ENCODE measurements at regions not wholly inside any gene's neighbourhood (a gene's known extent, or its start where the extent isn't known, plus 50 kb on each side); places are given as distances from the start of the nearest gene placed in this dataset.

DNA sequence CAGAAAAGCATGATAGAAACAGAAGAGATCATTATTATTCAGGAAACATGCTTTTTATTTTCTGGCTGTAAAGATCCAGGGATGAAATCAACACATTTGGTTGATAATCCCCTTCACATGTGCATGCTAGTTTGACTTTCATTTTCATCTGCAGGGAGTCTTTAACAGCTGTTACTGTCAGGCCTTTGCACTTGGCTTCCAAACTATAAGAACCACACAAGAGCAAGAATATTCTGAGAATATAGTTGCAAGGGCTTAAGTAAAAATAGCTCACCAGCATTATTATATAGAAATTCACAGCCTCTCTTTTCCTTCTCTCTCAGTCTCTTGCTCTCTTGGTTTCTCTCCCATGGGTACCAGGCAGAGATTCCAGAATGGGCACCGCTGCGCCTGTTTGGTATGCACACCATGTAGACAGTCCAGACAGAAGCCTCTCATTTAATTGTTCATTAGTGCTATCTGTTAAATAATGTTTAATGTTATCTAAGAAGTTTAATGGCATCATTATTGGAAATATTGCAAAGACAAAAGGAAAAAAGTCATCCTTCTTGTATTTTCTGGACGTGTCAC is 622.3 kb upstream of the PLXNA2 start:
- DNase-seq: peak; percentile 1

DNA sequence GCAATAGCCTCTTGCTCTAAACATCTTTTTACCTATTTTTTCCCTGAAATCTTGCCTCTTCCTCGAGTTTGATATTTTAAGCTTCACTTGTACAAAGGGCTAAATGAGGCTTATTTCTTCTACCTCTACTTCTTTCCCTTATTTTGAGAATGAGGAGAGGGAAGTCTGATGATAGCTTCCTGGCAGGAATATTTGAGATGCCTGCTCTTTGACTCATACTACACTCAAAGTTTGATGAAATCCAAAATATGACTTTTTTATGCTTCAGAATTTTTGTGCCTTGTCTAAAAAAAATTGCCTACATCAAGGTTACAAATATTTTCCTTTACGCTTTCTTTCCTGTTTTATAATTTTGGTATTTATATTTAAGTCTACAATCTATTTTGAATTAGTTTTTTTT is 624.4 kb upstream of the PLXNA2 start:
- no peak for DNase-seq

DNA sequence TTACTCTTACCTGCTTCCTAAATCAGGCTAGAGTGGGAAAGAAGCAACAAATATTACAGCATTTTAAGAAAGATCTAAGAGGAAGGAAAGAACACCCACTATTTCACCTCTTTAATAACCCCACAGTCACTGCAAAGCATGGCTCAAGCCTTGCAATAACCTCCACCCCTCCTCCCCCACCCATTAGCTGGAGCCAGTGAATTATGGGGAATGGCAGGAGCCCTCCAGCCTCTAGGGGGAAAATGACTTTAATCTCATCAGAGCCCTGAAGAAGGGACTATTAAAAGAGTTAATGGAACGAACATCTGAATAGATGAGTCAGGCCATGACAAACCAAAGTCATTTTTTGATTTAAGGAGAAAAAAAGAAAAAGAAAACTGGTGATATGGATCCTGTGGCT is 630.7 kb upstream of the PLXNA2 start:
- no peak for DNase-seq

DNA sequence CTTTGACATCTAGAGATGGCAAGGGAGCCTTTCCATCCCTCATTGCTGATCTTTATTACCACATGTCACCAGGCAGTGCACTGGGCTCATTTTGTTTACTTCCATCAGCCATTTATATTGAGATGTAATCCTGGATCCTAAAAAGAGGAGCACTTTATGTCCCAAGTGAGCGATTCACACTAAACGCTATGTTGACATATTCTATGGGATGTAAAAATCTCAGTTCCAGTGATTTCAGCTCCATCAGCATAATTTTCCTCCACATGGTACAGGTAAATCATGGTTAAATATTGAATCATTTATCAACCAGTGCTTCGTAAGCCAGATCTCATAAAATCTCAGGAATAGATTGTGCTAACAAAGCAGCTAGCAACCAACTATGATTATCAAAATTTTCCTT is 634.8 kb upstream of the PLXNA2 start:
- DNase-seq: no peak

DNA sequence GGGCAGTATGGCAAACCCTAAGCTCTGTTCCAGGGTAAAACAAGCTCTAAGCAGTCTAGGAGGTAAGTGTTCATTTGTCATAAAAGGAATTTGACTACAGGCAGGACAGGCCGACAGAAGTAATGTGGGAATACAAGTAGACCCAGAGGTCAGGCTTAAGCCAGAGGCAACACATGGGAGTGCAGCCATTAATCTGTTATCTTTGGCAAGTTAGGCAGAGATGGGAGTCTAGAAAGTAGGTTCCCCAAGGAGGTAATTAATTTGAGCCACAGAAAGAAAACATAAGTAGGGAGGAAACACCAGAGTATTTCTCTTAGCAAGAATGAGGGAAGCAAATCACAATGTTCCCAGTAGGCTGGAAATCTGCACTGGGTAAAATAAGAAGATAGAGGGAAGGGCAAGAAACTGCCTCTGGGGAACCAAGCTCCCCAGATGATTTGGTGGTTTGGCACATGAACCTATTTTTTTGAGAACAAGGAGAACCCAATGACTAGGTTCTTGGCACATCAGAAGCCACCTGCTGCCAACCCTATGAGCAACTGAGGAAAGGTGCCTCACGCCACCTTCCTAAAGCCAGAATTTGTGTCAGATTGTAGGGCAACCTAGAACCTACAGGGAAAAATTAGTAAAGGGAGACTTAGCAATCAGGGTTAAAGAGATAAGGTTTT is 636.4 kb upstream of the PLXNA2 start:
- DNase-seq: no peak

DNA sequence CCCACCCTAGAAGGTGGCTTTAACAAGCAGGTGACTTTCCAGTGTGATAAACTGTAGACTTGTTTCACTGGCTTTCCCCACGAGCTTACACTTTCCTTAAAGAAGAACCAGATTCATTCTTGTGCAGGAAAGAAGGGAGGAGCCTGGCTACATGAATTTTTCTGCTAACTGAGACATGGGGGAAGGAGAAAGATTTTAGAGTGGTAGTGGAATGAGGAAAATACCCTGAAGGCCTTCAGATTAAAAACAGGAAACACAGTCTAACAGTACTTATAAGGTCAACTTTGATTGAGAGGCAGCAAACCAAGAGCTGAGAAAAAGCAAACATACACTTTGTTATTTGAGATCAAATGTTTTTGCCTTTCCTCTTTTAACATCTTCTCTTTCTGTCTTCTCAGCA is 640.9 kb upstream of the PLXNA2 start:
- no peak for DNase-seq

DNA sequence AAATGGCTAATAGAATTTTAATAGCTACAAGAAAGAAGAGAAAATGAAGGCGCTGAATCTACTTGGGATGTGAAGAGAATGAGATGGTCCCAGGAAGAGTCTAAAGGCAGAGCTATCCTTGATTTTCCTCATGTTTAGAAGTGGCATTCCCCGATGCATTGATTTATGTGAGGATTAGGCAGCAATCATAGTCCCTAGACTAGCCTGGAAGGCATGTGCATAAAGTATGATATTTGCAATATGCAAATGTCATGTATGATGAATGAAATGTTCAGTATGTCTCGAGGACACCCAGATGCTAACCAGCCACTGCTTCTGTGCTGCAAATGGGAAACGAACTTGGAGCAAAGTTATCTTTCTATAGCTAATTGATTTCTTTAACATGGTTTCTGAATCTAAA is 641.5 kb upstream of the PLXNA2 start:
- DNase-seq: no peak

DNA sequence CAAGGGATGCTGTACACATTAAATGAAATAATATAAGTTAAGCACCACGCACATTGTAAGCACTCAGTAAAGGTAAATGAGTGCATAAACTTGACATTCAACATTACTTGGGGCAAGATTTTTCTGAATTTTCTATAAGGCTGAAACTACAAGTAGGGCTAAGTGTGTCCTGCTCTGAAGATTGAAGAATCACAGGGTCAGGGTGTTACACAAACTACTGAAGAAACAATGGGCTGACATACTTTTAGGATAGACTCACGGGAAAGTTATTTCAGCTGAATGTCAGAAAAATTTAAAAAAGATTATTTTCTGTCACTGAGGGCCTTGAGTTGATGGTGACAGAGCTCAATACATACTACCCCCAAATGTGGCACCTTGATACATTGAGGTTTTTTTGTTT is 644.2 kb upstream of the PLXNA2 start:
- no peak for DNase-seq

DNA sequence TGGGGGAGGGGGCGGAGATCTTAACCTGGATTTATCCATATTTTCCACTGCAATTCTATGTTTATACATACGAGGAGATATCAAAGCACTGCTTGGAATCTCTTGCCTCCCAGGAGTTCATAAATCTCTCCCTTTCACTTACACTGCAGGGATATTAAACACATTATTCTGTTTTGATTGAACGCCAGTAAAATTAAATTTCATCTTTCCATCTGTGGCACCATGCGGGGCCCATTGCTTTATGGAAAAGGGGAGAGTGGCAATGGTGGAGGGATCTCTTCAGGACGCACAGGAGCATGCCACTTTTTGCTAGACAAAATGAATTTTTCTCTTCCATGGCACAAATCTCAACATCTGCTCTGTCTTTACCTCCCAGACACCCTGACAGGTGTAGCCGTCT is 648.0 kb upstream of the PLXNA2 start:
- DNase-seq: peak; percentile 68

DNA sequence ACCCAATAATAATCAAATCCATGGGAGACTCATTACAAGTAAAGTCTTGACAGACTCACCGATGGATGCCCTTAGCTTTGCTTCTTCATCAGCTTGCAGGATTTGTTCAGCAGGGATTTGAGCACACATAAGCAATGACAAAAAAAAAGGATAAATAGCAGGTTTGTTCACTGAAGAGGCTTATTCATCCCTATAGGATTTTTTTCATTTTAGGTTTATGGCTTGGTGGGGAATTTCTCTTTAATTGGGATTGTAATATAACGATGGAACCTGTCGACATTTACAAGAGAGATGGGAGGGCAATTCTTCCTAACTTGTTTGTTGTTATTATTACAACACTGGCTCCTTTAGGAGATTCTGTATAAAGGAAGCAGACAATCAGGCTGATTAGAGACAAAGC is 649.1 kb upstream of the PLXNA2 start:
- DNase-seq: no peak

DNA sequence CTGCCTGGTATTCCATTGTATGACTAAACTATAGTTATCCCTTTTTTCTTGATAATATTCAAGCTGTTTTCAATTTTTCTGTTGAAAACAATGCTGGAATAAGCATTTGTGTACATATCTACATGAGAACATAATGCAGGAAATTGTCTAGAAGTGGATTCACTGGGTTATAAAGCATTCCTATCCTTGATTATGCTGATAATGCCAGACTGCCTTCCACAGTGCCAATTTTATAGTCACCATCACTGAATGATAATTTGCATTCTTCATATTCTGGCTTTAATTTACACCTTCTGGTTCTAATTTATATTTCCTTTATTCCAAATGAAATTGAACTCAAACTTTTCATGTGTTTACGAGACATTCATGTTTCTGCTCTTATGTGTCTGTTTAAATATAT is 651.0 kb upstream of the PLXNA2 start:
- no peak for DNase-seq

DNA sequence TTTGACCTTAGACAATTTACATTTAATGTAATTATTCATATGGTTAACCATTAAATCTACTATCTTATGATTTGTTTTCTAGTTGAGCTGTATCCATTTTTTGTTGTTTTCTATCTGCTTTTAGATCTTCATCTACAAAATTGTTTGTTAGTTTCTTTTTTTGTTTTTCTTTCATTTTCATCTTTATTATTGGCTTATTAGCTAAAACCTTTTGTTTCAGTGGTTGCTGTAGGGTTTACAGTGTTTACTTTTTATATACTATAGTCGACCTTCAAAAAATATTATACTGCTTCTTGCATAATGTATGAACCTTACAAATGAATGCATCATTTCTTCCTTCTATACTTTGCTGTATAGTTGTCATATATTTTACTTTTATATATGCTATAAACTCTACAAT is 651.6 kb upstream of the PLXNA2 start:
- DNase-seq: no peak

DNA sequence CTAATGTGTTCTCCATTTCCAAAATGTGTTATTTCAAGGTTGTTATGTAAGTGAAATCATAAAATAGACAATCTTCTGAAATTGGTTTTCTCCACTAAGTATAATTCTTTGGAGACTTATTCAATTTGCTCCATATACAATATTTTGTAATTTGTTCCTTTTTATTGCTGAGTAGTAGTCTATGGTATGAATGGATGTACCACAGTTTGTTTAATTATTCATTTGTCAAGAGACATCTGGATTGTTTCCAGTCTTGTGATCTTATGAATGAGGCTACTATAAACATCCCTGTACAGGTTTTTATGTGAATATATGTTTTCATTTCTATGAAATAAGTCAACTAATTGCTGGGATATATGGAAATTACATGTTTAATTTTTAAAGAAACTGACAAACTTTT is 652.6 kb upstream of the PLXNA2 start:
- DNase-seq: no peak

DNA sequence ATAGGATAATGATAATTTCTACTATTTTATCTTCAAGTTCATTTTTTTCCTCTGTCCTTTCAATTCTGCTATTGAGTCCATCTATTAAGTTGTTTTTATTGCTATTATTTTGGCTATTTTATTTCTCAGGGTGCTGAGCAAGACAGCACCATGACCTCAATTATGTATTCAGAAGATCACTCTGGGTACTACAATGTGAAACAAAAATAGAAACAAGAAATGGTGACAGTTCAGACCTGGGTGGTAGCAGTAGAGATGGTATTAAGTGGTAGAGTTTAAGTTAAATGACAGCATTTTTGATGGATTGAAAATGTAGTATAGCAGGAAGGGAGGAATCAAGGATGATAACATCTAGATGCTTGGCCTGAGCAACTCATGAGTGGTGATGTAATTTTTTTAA is 655.3 kb upstream of the PLXNA2 start:
- DNase-seq: no peak

DNA sequence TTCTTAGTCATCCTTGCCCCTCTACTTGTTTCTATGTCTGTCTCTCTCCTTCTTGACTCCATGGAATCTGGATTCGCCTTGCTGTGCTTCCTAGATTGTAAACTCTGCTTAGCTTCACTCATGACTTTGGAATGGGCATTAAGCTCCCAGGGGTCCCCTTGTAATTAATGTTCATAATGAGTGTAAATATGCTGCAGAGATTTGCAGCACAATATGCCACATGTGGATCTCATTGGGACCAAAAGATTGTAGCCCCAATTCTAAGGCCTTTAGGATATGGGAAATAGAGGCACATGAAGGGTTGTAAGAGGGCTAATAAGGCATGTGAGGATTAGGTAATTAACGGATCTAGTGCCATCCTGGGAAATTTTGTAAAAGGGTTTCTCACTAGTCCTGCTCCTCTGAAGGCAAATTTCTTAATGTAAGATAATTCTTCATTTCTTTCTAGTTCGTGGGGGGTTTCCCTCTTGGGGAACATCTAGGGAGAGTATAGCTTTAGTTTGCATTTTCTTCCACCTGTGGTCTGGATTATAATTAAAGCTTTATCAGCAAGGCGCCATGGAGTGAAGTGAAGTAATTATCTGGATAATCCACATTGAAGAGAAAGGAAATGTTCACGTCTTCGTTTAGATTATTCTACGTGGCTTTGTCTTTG is 659.2 kb upstream of the PLXNA2 start:
- no peak for DNase-seq

DNA sequence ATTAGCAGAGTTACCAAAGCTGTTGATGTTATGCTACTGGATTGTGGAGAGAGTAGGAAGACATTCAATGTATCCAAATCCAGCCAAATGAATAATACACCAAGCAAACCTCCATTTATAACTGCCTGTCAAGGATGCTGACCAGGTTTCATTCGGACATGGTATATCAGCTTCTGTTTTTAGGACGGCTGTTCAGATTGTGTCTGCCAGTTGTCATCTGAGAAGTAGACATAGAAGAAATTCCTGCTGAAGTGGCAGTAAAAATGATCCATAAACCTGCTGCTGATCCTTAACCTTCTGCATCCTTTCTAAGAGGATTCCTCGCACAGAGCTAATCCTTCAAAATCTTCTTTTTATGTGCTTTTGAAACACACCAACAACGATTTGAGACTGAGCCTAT is 663.6 kb upstream of the PLXNA2 start:
- peak; percentile 59 for DNase-seq

DNA sequence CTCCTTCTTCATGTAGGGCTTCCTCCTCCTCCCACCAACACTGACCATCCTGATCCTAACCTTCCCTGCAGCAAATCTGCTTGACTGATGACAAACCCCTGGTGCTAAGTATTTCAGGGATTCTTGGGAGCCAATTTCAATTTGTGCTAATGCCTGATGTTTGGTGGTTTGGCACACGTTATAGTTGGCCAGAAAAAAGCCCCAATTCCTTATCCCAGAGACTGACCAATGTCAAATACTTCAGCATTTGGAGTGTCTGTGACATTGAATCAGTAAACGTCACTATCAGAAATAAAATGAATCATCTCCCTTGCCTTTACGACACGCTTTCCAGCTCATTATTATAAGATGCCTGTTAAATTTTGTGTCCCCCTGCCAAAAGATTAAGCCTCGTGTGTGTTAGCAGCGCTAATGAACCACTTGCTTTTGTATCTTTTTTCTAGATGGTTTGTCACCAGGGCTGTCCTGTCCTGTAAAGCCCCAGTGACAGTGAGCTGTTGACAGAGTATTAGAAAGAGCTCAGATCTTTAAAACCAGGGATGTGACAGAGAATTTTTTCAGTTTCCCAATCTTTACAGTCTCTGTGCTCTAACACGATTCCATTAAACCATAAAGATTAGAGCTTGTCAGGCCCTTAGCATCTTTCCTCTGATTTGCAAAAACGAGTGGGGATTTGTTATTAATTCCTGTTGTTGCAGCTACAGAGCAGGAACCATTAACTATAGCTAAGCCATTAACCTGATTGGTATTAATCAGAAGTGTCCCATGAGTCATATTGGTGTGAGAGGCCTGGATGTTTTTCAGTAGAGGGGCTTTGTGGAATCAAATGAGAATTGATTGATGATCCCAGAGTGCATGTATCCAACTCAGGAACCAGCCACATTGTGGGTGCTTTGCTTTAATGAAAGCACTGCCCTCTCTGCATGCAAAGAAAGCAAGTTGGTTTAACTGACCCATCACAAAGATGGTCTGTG is 665.1 kb upstream of the PLXNA2 start:
- DNase-seq: no peak

DNA sequence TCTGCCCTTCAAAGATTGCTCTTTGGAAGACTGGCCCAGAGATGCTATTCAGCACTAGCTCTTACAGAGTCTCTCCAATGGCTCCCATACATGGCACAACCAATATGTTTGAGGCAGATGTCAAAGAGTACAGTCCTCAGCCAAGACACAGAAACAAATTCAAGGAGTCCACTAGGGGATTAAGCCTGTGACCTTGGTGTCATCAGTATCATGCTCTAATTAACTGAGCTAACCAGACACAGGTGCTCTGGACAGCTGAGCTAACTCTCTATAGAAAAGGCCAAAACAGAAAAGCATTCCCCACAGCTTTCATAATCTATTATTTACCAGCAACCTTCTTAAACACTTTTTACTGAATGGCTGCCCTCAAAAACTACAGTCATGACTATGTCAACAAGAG is 666.0 kb upstream of the PLXNA2 start:
- no peak for DNase-seq

DNA sequence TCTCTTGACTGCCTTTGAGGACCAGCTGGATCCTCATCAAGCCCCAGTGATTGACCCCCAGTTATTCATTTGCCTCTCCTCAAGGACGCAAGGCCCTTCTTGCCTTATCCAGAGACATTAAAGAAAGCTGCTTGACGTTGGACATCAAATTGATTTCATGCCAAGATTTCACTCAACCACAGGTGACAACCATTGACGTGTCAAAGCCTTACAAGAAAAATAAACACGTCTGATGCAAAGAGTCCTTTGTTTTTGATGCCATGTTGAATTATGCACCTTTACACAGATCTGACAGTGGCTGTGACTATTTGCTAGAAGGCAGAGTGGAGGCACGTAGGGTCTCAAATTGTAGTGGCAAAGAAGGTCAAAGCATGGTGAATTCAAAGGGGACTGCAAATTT is 666.2 kb upstream of the CAMK1G start:
- DNase-seq: no peak

DNA sequence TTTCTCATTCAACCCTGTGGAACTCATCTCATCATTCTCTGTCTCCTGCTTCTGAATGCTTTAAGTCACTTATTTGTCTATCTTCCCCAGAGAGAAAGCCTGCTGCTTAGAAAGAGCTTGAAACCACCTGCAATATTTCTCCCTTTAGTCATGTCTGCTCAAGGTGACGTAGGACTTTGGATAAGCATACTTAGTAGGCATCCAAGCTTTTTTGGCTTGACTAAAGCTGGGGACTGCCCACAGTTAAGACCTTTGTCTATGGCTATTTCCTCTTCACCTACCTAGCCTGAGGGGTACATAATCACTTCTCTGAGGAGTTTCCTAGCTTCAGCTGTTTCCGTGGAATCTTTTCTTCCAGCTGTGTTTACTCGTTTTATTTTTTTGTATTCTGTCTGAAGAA is 665.8 kb upstream of the CAMK1G start:
- no peak for DNase-seq

DNA sequence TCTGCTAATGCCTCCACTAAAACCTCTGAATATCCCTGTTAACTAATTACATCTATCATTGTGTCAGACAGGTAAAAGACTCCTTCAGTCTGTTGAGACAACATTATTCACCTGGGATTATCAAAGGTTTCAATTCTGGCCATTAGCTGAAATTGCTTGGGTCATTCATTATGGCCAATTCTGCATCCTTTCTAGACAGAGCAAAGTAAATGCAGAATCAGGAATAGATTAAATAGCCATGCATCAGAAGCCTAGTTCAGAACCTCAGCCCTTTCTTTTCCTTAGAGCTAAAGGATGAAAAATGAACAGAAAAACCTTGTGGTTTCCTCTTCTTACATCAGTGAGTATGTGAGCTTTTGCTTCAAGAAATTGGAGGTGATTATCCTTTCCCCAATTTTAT is 665.4 kb upstream of the CAMK1G start:
- no peak for DNase-seq

DNA sequence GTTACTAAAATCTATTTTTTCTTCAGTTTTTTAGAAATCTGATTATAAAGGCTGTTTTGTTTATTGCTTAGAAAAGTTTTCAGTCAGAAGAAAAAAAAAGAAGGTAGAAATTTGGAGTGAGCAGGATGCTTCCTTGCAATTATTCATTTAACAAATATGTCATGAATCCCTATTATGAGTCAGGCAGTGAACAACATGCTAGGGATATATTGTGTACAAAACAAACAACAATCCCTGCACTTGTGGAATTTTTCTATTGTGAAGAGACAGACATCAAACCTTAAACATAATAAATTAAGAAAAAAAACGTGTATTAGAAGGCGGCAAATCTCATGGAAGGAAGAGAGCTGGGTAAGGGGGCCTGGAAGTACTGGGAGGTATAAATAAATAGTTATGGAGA is 664.1 kb upstream of the CAMK1G start:
- DNase-seq: no peak

DNA sequence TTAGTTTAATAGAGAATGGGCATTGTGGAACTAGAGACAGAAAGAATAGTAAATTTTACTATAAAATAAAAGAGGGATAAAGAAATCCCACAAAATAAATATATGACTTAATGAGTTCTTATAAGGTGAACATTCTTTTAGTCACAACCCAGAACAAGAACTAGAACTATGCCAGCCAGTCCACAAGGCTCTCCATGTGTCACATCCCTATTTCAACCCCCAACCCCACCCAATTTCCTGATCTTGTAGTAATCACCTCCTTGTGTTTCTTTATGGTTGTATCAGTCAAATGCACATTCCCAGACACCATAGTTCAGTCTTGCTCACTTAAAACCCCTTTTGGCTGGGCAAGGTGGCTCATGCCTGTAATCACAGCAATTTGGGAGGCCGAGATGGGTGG is 662.3 kb upstream of the CAMK1G start:
- no peak for DNase-seq

DNA sequence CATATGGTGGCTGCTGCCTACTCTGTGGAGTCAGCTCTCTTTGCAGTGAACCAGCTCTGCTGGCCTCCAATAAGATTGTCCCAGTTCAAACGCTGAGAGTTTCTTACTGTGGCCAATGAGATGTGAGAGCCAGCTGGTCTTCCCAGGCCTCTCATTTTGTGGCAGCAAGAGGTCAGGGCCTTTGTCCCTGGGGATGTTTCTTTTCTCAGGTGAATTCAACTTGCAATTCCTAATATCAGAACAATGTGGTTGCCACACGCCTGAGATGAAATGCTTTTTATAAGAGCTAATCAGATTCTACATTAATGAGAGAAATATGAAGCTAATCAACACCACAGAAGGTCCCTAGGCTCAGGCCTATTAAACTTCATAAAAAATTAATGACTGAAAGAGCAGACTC is 660.1 kb upstream of the CAMK1G start:
- no peak for DNase-seq

Measured in NCI-H524 treated with DMSO at 0.1 percent for 48 hours (cell line).